HUES48 (cell line): ENCODE measurements at regions not wholly inside any gene's neighbourhood (a gene's known extent, or its start where the extent isn't known, plus 50 kb on each side); places are given as distances from the start of the nearest gene placed in this dataset.
"Not testable (repeated sequence)": the region's sequence is repeated elsewhere in the genome, so short reads cannot be mapped to it uniquely, and the experiment has no call there.

Experiments used
- H3K27ac ChIP-seq: one replicate; pipeline ENCODE4 v1.7.0; 2013; ENCODE audit warnings: low read depth, low read length, inconsistent platforms
- H3K27me3 ChIP-seq: 2 replicates; pipeline ENCODE4 v1.6.1; 2013; ENCODE audit warnings: mild to moderate bottlenecking, low read length; ENCODE audit not compliant: control insufficient read depth, insufficient read depth
- H3K36me3 ChIP-seq: 2 replicates; pipeline ENCODE4 v1.6.1; 2013; ENCODE audit warnings: low read length; ENCODE audit not compliant: control insufficient read depth, insufficient read depth
- H3K4me1 ChIP-seq: 2 replicates; pipeline ENCODE4 v1.6.1; 2013; ENCODE audit warnings: mild to moderate bottlenecking, low read length; ENCODE audit not compliant: control insufficient read depth, insufficient read depth
- H3K4me3 ChIP-seq: 2 replicates; pipeline ENCODE4 v1.5.1; 2013; ENCODE audit warnings: mild to moderate bottlenecking, low read depth, low read length
- H3K9ac ChIP-seq: 2 replicates; pipeline ENCODE4 v1.6.1; 2013; ENCODE audit warnings: mild to moderate bottlenecking, low read depth, low read length, moderate library complexity
- H3K9me3 ChIP-seq: 2 replicates; pipeline ENCODE4 v1.6.1; 2013; ENCODE audit warnings: low read length; ENCODE audit not compliant: control insufficient read depth, insufficient read depth

DNA sequence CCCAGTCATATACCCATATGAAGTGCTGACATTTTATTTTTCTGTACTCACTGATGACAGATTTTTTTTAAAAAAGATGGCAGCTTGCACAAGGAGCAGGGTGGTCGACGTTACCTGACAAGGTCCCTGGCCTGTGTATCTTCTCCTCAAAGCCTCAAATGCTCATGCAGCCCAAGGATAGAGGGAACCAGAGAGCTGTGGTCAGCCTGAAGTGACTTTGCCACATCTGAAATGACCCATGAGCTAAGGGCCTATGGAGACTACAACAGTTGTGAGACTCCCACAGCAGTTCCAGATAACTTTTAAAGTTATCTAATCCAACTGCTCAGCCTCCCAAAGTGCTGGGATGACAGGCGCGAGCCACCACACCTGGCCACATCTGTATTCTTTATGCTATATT lies 131.1 kb downstream of the GLUL start:
- Histone ChIP-seq H3K9ac (no peak overlapping the region), H3K27ac (no peak overlapping the region), H3K4me1 (no peaks in the 10 kb centered on the region), H3K4me3 (no peak overlapping the region), H3K27me3 (no peaks in the 10 kb centered on the region), H3K9me3 (no peaks in the 10 kb centered on the region), H3K36me3 (no peaks in the 10 kb centered on the region)

DNA sequence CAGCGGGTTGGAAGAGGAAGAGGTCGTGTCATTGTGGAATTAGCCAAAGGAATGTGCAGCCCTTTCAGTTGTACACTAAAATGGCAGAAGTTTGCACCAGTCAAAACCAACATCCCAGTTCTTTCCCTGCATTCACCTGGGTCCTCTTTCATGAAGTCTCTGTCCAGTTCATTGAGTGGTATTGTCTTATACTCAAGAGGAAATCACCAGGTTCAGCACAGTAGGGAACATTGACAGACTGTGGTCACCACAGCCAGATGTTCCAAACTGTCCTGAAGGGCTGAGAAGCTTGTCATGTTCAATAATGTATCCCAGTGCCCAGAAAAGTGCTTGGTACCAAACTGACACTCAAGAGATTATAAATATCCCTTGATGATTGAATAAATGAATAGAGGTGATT lies 131.6 kb downstream of the GLUL start:
- Histone ChIP-seq H3K36me3 (no peaks in the 10 kb centered on the region), H3K27ac (no peak overlapping the region), H3K4me1 (no peaks in the 10 kb centered on the region), H3K9me3 (no peaks in the 10 kb centered on the region), H3K4me3 (no peak overlapping the region), H3K27me3 (no peaks in the 10 kb centered on the region), H3K9ac (no peak overlapping the region)

DNA sequence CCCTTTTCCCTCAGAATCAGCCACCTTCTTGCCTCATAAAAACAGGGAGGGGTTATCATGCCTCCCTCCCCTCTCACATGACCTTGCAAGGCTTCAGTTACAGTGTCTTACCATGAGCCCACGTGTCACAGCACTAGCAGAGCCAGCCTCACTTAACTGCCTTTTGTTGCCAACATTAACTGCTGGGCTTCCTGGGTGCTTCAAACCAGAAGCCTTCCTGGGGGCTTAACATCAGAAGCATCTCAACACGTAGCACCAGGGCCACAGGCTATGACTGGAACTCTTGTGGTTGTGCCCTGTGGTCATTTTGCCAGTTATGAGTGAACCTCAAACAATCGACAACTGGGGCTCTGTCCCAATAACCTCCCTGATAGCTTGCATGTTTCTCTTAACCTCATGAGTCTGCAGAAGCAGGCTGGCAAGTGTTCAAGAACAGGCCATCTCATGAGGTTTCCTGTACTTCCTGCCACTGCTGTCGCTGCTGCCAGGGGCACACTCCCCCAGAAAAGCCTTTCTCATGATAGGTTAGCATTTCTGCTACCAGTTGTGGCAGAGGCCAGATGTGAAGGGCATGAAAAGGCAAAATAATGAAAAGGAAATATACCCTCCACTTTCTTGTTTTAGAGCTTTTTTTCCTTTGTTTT lies 132.2 kb downstream of the GLUL start:
- H3K9ac ChIP-seq, result no peak overlapping the region
- no peaks in the 10 kb centered on the region for H3K9me3 ChIP-seq
- H3K36me3 ChIP-seq, result no peaks in the 10 kb centered on the region
- H3K4me1 ChIP-seq, result no peaks in the 10 kb centered on the region
- H3K4me3 ChIP-seq, result no peak overlapping the region
- H3K27me3 ChIP-seq, result no peaks in the 10 kb centered on the region
- no peak overlapping the region for H3K27ac ChIP-seq

DNA sequence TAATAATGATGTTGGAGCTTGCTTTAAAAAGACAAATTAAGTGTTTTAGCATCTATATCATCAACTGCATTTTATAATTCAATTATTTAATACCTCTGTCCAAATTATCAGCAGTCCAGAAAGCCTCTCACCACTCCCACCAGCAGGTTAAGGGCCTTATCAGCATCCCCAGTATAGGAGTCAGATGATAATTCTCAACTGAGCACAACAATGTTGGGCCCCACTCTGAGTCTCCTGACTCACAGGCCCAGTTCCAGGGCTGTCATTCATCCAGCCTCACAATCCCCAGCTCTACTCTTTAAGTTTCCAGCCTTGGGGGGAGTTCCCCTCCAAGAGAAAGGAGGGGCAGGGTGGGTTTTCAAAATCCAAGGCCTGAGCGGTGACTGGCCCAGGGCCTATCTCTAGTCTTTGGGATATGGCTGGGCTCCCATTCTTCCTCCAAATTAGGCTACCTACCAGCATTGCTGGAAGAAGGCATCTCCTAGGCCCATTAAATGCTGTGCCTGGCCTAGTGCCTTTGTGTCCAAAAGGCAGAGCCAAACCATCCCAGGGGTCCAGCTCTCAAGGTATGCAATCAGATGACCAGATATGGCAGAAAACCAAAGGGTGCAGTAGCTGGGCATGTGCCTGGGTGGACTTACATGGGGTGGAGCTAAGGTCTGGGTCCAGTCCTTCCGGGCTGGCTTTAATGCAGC lies 134.1 kb downstream of the GLUL start:
- no peaks in the 10 kb centered on the region for H3K36me3 ChIP-seq
- H3K9ac ChIP-seq, result no peak overlapping the region
- H3K9me3 ChIP-seq, result no peaks in the 10 kb centered on the region
- no peaks in the 10 kb centered on the region for H3K4me1 ChIP-seq
- no peak overlapping the region for H3K4me3 ChIP-seq
- H3K27ac ChIP-seq, result no peak overlapping the region
- H3K27me3 ChIP-seq, result no peaks in the 10 kb centered on the region

DNA sequence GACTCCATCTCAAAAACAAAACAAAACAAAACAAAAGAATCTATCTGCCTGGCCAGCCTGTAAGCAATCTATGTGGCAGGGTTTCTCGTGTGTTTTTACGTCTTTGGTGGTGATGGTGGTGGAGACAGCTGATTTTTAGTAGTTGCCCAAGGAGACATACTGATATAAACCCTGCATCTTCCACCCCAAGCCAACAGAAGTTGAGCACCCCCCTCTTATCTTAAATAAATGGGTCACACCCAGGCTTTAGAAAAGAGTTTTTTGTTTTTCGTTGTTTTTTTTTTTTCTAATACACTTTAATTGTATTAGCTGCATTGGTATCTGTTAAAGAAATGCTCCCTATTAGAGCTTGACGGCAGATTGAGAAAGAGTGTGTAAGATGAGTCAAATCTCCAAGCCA lies 134.7 kb downstream of the GLUL start:
- Histone ChIP-seq H3K27me3 (no peaks in the 10 kb centered on the region), H3K9ac (no peak overlapping the region), H3K27ac (no peak overlapping the region), H3K4me1 (no peaks in the 10 kb centered on the region), H3K9me3 (no peaks in the 10 kb centered on the region), H3K36me3 (no peaks in the 10 kb centered on the region), H3K4me3 (no peak overlapping the region)

GRCh38 chr1:182255494-182255893 lies 136.1 kb downstream of the GLUL start:
- Histone ChIP-seq H3K9me3 (no peaks in the 10 kb centered on the region), H3K4me3 (no peak overlapping the region), H3K27ac (no peak overlapping the region), H3K27me3 (no peaks in the 10 kb centered on the region), H3K4me1 (no peaks in the 10 kb centered on the region), H3K36me3 (no peaks in the 10 kb centered on the region), H3K9ac (no peak overlapping the region)

- Histone ChIP-seq H3K27ac (no peak overlapping the region), H3K9me3 (no peaks in the 10 kb centered on the region), H3K27me3 (no peaks in the 10 kb centered on the region), H3K4me3 (no peak overlapping the region), H3K9ac (no peak overlapping the region), H3K36me3 (no peaks in the 10 kb centered on the region), H3K4me1 (no peaks in the 10 kb centered on the region)
Observed at GRCh38 chr1:182253319-182253860, 138.2 kb downstream of the GLUL start.

DNA sequence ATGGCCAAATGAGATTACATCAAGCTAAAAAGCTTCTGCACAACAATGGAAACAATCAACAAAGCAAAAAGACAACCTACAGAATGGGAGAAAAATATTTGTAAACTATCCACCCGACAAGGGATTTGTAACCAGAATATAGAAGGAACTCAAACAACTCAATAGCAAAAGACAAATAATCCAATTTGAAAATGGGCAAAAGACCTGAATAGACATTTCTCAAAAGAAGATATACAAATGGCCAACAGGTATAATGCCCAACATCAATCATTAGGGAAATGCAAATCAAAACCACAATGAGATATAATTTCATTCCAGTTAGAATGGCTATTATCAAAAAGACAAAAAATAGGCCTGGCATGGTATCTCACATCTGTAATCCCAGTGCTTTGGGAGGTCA lies 140.0 kb downstream of the GLUL start:
- Histone ChIP-seq H3K36me3 (no peaks in the 10 kb centered on the region), H3K4me3 (no peak overlapping the region), H3K4me1 (no peaks in the 10 kb centered on the region), H3K27ac (no peak overlapping the region), H3K9me3 (no peaks in the 10 kb centered on the region), H3K27me3 (no peaks in the 10 kb centered on the region), H3K9ac (no peak overlapping the region)

DNA sequence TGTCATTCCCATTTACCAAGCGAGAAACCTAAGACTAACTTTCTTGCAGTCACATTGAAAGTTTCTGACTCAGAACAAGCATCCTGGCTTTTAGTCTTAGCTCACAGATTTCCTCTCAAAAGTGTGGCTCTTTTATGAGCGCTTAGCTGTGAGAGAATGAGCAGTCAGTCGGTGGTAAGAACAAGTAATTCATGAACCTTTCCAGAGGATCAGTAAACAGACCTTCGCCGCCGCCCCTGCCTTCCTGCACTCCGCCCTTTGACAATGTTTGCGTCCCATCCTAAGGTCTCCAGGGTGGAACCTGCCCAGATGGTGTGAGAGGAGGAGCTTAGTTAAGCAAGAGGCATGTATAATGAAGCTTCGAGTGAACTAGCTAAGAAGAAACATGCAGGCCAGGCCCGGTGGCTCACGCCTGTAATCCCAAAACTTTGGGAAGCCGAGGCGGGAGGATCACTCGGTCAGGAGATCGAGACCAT lies 142.4 kb downstream of the GLUL start:
- no peaks in the 10 kb centered on the region for H3K27me3 ChIP-seq
- H3K4me1 ChIP-seq, result no peaks in the 10 kb centered on the region
- H3K4me3 ChIP-seq, result no peak overlapping the region
- no peaks in the 10 kb centered on the region for H3K36me3 ChIP-seq
- no peak overlapping the region for H3K27ac ChIP-seq
- no peak overlapping the region for H3K9ac ChIP-seq
- no peaks in the 10 kb centered on the region for H3K9me3 ChIP-seq

DNA sequence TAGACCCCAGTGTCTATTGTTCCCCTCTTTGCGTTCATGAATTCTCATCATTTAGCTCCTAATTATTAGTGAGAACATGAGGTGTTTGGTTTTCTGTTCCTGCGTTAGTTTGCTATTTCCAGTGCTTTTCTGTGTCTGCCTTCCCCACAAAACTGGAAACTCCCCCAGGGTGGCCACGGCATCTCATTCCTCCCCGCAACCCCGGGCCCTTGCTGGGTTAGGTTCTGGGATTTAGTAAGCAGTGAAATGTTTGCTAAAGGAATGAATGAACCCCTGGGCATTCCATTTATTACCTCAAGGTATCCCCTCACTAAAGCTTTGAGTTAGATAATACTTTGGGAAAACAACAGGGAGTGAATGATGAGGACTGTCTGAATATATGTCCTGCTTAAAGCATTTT lies 142.9 kb downstream of the GLUL start:
- no peak overlapping the region for H3K9ac ChIP-seq
- no peak overlapping the region for H3K4me3 ChIP-seq
- H3K4me1 ChIP-seq, result no peaks in the 10 kb centered on the region
- H3K27ac ChIP-seq, result no peak overlapping the region
- no peaks in the 10 kb centered on the region for H3K27me3 ChIP-seq
- H3K36me3 ChIP-seq, result no peaks in the 10 kb centered on the region
- H3K9me3 ChIP-seq, result no peaks in the 10 kb centered on the region

DNA sequence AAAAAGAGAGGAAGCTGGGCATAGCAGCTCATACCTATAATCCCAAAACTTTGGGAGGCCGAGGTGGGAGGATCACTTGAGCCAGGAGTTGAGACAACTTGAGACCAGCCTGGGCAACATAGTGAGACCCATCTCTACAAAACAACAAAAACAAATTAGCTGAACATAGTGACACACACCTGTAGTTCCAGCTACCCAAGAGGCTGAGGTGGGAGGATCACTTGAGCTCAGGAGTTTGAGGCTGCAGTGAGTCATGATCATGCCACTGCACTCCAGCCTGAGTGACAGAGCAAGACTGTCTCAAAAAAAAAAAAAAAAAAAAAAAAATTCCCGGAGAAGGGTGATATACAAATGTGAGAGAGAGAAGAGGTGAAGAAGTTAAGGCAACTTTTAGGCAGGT lies 143.8 kb downstream of the GLUL start:
- H3K4me3 ChIP-seq, H3K9ac ChIP-seq, H3K27ac ChIP-seq, H3K4me1 ChIP-seq, H3K36me3 ChIP-seq, H3K27me3 ChIP-seq, H3K9me3 ChIP-seq: not testable (repeated sequence)
